Astrocyte (in vitro differentiated cells and primary cell): ENCODE measurements at regions not wholly inside any gene's neighbourhood (a gene's known extent, or its start where the extent isn't known, plus 50 kb on each side); places are given as distances from the start of the nearest gene placed in this dataset.

Source experiments
- DNase-seq: peaks from one replicate; pipeline ENCODE4 v3.0.0-alpha.2; 2010; ENCODE audit warnings: low read depth
- FAIRE-seq: peaks from 2 replicates; lab custom pipeline; 2011; peaks lifted over from hg19 to GRCh38; lab: Jason Lieb, UNC
- H2AFZ ChIP-seq: 2 replicates; pipeline ENCODE4 v1.6.0; 2012; ENCODE audit warnings: low read depth, low read length, inconsistent platforms
- H3K27ac ChIP-seq: 2 replicates; pipeline ENCODE4 v1.5.1; 2011; ENCODE audit warnings: low read depth, low read length, inconsistent platforms
- H3K27me3 ChIP-seq: 2 replicates; pipeline ENCODE4 v1.6.0; 2011; ENCODE audit warnings: low read length, inconsistent platforms; ENCODE audit not compliant: insufficient read depth
- H3K36me3 ChIP-seq: 2 replicates; pipeline ENCODE4 v1.5.1; 2011; ENCODE audit warnings: low read length, inconsistent platforms; ENCODE audit not compliant: insufficient read depth
- H3K4me1 ChIP-seq: 2 replicates; pipeline ENCODE4 v1.5.1; 2011; ENCODE audit warnings: low read length, inconsistent platforms; ENCODE audit not compliant: insufficient read depth
- H3K4me2 ChIP-seq: 2 replicates; pipeline ENCODE4 v1.6.0; 2012; ENCODE audit warnings: low read length, inconsistent platforms
- H3K4me3 ChIP-seq: 2 replicates; pipeline ENCODE4 v1.5.1; 2011; ENCODE audit warnings: low read depth, mild to moderate bottlenecking, low read length, inconsistent platforms; ENCODE audit not compliant: insufficient read depth
- H3K79me2 ChIP-seq: 2 replicates; pipeline ENCODE4 v1.6.0; 2012; ENCODE audit warnings: mild to moderate bottlenecking, low read length, inconsistent platforms; ENCODE audit not compliant: insufficient read depth
- H3K9ac ChIP-seq: 2 replicates; pipeline ENCODE4 v1.6.0; 2012; ENCODE audit warnings: mild to moderate bottlenecking, low read length, inconsistent platforms
- H3K9me3 ChIP-seq: 2 replicates; pipeline ENCODE4 v1.5.1; 2012; ENCODE audit warnings: low read depth, mild to moderate bottlenecking, low read length, inconsistent platforms; ENCODE audit not compliant: insufficient read depth
- H4K20me1 ChIP-seq: 2 replicates; pipeline ENCODE4 v1.6.0; 2012; ENCODE audit warnings: low read length, inconsistent platforms; ENCODE audit not compliant: insufficient read depth
- H3K27ac Mint-ChIP-seq: one replicate; pipeline ENCODE4 v1.8.0; 2021; ENCODE audit warnings: mild to moderate bottlenecking, mixed read lengths; ENCODE audit not compliant: unreplicated experiment
- H3K27me3 Mint-ChIP-seq: one replicate; pipeline ENCODE4 v1.8.0; 2021; ENCODE audit warnings: low read depth, mixed read lengths; ENCODE audit not compliant: unreplicated experiment
- H3K36me3 Mint-ChIP-seq: one replicate; pipeline ENCODE4 v1.8.0; 2021; ENCODE audit warnings: low read depth, mixed read lengths; ENCODE audit not compliant: unreplicated experiment
- H3K4me1 Mint-ChIP-seq: one replicate; pipeline ENCODE4 v1.8.0; 2021; ENCODE audit warnings: low read depth, mixed read lengths; ENCODE audit not compliant: unreplicated experiment
- H3K4me3 Mint-ChIP-seq: one replicate; pipeline ENCODE4 v1.8.0; 2021; ENCODE audit warnings: mild to moderate bottlenecking, moderate library complexity, mixed read lengths; ENCODE audit not compliant: unreplicated experiment
- H3K9me3 Mint-ChIP-seq: one replicate; pipeline ENCODE4 v1.8.0; 2021; ENCODE audit warnings: mild to moderate bottlenecking, mixed read lengths; ENCODE audit not compliant: unreplicated experiment
- CTCF ChIP-seq: IDR thresholded peaks from 2 replicates; pipeline ENCODE4 v1.5.1; 2011; ENCODE audit warnings: low read depth, mild to moderate bottlenecking, inconsistent platforms, low read length, moderate library complexity; ENCODE audit not compliant: insufficient read depth
- EZH2 ChIP-seq: IDR thresholded peaks from 2 replicates; pipeline ENCODE4 v1.6.1; 2012; ENCODE audit warnings: mild to moderate bottlenecking, low read length, inconsistent platforms; ENCODE audit not compliant: insufficient read depth

GRCh38 chr15:38127306-38127771, 125.3 kb upstream of the SPRED1 start:
- H3K4me3 Mint-ChIP-seq = no peak overlapping the region
- H3K36me3 ChIP-seq = no peaks in the 10 kb centered on the region
- peaks cover 42% of the 10 kb centered on the region for H3K4me1 ChIP-seq
- no peaks in the 10 kb centered on the region for H3K27me3 Mint-ChIP-seq
- FAIRE-seq = no peak
- no peaks in the 10 kb centered on the region for H3K79me2 ChIP-seq
- H4K20me1 ChIP-seq = no peaks in the 10 kb centered on the region
- no peaks in the 10 kb centered on the region for H3K9me3 ChIP-seq
- peaks cover 25% of the 10 kb centered on the region for H3K4me1 Mint-ChIP-seq
- H3K27ac ChIP-seq = no peak overlapping the region
- peak overlapping the region; percentile 10 for H3K4me2 ChIP-seq
- H3K27ac Mint-ChIP-seq = no peak overlapping the region
- peak; percentile 49 for DNase-seq
- H3K4me3 ChIP-seq = no peak overlapping the region
- no peaks in the 10 kb centered on the region for H3K36me3 Mint-ChIP-seq
- H2AFZ ChIP-seq = no peak overlapping the region
- TF ChIP-seq EZH2 = no peak
- TF ChIP-seq CTCF = no peak
- H3K27me3 ChIP-seq = no peaks in the 10 kb centered on the region
- H3K9me3 Mint-ChIP-seq = peaks cover 7% of the 10 kb centered on the region
- no peak overlapping the region for H3K9ac ChIP-seq

DNA sequence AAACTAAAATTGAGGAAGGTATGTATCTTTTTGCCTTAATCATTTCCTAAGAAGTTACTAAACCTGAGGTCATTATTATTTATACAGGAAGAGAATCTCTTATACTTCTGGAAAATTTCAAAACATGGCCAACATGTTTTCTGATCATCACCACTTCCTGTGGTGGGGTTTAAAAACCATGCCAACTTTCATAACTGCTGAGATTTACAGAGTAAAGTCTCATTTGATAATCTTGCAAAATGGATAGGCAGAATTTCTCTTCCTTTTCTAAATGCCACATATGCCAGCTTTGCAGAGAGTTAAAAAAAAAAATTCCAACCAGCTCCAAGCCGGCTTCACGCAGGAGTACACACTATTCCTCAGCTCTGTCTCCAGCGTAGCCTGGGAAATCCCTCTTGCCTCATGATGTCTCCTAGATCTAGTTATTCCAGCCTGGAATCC, 124.3 kb upstream of the SPRED1 start:
- no peak overlapping the region for H3K9ac ChIP-seq
- peak overlapping the region; percentile 23 for H3K4me3 ChIP-seq
- no peaks in the 10 kb centered on the region for H3K79me2 ChIP-seq
- peak overlapping the region; percentile 83 for H3K27ac ChIP-seq
- FAIRE-seq (no peak), DNase-seq (peak; percentile 40)
- Mint-ChIP-seq H3K27ac (no peak overlapping the region), H3K9me3 (peaks cover 9% of the 10 kb centered on the region), H3K27me3 (no peaks in the 10 kb centered on the region), H3K36me3 (no peaks in the 10 kb centered on the region), H3K4me1 (peaks cover 25% of the 10 kb centered on the region), H3K4me3 (no peak overlapping the region)
- H4K20me1 ChIP-seq = no peaks in the 10 kb centered on the region
- H3K9me3 ChIP-seq = no peaks in the 10 kb centered on the region
- no peak overlapping the region for H2AFZ ChIP-seq
- no peaks in the 10 kb centered on the region for H3K27me3 ChIP-seq
- H3K4me2 ChIP-seq = peak overlapping the region; percentile 55
- H3K4me1 ChIP-seq = peaks cover 42% of the 10 kb centered on the region
- H3K36me3 ChIP-seq = no peaks in the 10 kb centered on the region
- TF ChIP-seq EZH2 = no peak
- no peak for TF ChIP-seq CTCF

GRCh38 chr15:38128921-38129320, 123.7 kb upstream of the SPRED1 start:
- no peak overlapping the region for H3K9ac ChIP-seq
- no peak overlapping the region for H3K4me3 ChIP-seq
- H3K9me3 ChIP-seq = no peaks in the 10 kb centered on the region
- DNase-seq (no peak), FAIRE-seq (no peak)
- H3K79me2 ChIP-seq = no peaks in the 10 kb centered on the region
- Mint-ChIP-seq H3K4me3 (no peak overlapping the region), H3K36me3 (no peaks in the 10 kb centered on the region), H3K27ac (peak overlapping the region; percentile 23), H3K9me3 (peaks cover 6% of the 10 kb centered on the region), H3K4me1 (peaks cover 25% of the 10 kb centered on the region), H3K27me3 (no peaks in the 10 kb centered on the region)
- no peaks in the 10 kb centered on the region for H3K27me3 ChIP-seq
- peaks cover 42% of the 10 kb centered on the region for H3K4me1 ChIP-seq
- peak overlapping the region; percentile 84 for H3K4me2 ChIP-seq
- no peak overlapping the region for H2AFZ ChIP-seq
- no peaks in the 10 kb centered on the region for H3K36me3 ChIP-seq
- no peak for TF ChIP-seq CTCF
- TF ChIP-seq EZH2 = no peak
- peak overlapping the region; percentile 83 for H3K27ac ChIP-seq
- no peaks in the 10 kb centered on the region for H4K20me1 ChIP-seq
